ENCODE measurements at regions not wholly inside any gene's neighbourhood (a gene's known extent, or its start where the extent isn't known, plus 50 kb on each side); places are given as distances from the start of the nearest gene placed in this dataset.

GRCh38 chr15:46077220-46077619 is 442.4 kb downstream of the SQOR start:
- TF ChIP-seq EZH2 (IDR thresholded peaks at IDR 0.05; ENCODE audit: borderline replicate concordance, insufficient read depth, low read depth, low read length, poor library complexity, severe bottlenecking) (no peak), CTCF (IDR thresholded peaks at IDR 0.05) (no peak)

Data from B cell (primary cell).